HCT116 (cell line): ENCODE measurements at regions not wholly inside any gene's neighbourhood (a gene's known extent, or its start where the extent isn't known, plus 50 kb on each side); places are given as distances from the start of the nearest gene placed in this dataset.

ENCODE experiments used
- ATAC-seq: fragments of 200-7000 bp; cut with Tn5 transposase; 2 replicates; pipeline ENCODE4 v1.9.1; 2020; ENCODE audit warnings: mild to moderate bottlenecking, moderate library complexity
- BruUV-seq: library from RNA; stranded (reverse); fragments of 400-500 nt; replicated peaks from 2 replicates; lab custom pipeline; 2021; lab: Mats Ljungman, UMichigan
- CTCF ChIA-PET: fragments of 300-600 bp; sonication (Branson Sonifier 250); formaldehyde crosslinking; loops from one replicate; lab custom pipeline; 2021; ENCODE audit warnings: antibody characterized with exemption; lab: Charles Lee
- POLR2A ChIA-PET: fragments of 300-600, 350-600 bp; sonication (Branson Sonifier 250); formaldehyde crosslinking; loops from one replicate; lab custom pipeline; 2021; ENCODE audit warnings: antibody characterized with exemption; lab: Charles Lee
- RAD21 ChIA-PET, 2 experiments: fragments of 300-600 bp; sonication (Branson Sonifier 250); formaldehyde crosslinking; loops; one replicate each; lab custom pipeline; 2023; ENCODE audit warnings: low total read pairs in 2 of 2; ENCODE audit not compliant: uncharacterized antibody in 2 of 2, unreplicated experiment in 2 of 2, low non-redundant PET in 1 of 2; lab: Charles Lee
- DNase-seq: peaks from one replicate; pipeline ENCODE4 v3.0.0-alpha.2; 2010; ENCODE audit warnings: low read depth, low spot score
- H2AFZ ChIP-seq: fragments of 200-600 bp; shearing (Covaris generic), sonication (generic); 2 replicates; pipeline ENCODE4 v1.6.1; 2017; ENCODE audit warnings: low read depth, mixed run types, mixed read lengths, antibody characterized with exemption, low read length; ENCODE audit not compliant: poor library complexity, severe bottlenecking
- H3K27ac ChIP-seq: 2 replicates; pipeline ENCODE4 v1.5.1; 2012; ENCODE audit warnings: low read depth, low read length
- H3K27me3 ChIP-seq: fragments of 200-600 bp; sonication (generic); 2 replicates; pipeline ENCODE4 v1.6.1; 2016; ENCODE audit warnings: mixed run types, low read length, mixed read lengths; ENCODE audit not compliant: insufficient read depth
- H3K36me3 ChIP-seq, 2 experiments: fragments of 200-500 bp in 1 of 2; fragments of 200-600 bp in 1 of 2; sonication (Bioruptor generic) in 1 of 2; sonication (generic) in 1 of 2; 2 replicates each; pipeline versions ENCODE4 v1.5.1 to v1.6.1; 2014 to 2016; ENCODE audit warnings: low read length in 2 of 2, inconsistent platforms in 1 of 2, mixed read lengths in 1 of 2, mixed run types in 1 of 2; ENCODE audit not compliant: insufficient read depth in 2 of 2, control insufficient read depth in 1 of 2
- H3K4me1 ChIP-seq, 2 experiments: fragments of 200-600 bp in 1 of 2; sonication (generic) in 1 of 2; 2 replicates each; pipeline versions ENCODE4 v1.5.1 to v1.6.1; 2012 to 2017; ENCODE audit warnings: low read length in 2 of 2, inconsistent platforms in 1 of 2, mild to moderate bottlenecking in 1 of 2, mixed read lengths in 1 of 2, mixed run types in 1 of 2, moderate library complexity in 1 of 2; ENCODE audit not compliant: insufficient read depth in 2 of 2, control insufficient read depth in 1 of 2
- H3K4me2 ChIP-seq: fragments of 200-600 bp; sonication (generic); 2 replicates; pipeline ENCODE4 v1.6.1; 2017; ENCODE audit warnings: mixed run types, low read length, mixed read lengths
- H3K4me3 ChIP-seq, 2 experiments: fragments of 200-600 bp in 1 of 2; sonication (generic) in 1 of 2; replicated peaks in 1 of 2; 2 replicates each; pipeline ENCODE4 v1.5.1; 2011 to 2016; ENCODE audit warnings: low read length in 2 of 2, control low read depth in 1 of 2, low read depth in 1 of 2, mild to moderate bottlenecking in 1 of 2, mixed read lengths in 1 of 2, mixed run types in 1 of 2
- H3K79me2 ChIP-seq: fragments of 200-600 bp; sonication (generic); 2 replicates; pipeline ENCODE4 v1.6.1; 2017; ENCODE audit warnings: mild to moderate bottlenecking, mixed run types, low read length, moderate library complexity, mixed read lengths; ENCODE audit not compliant: insufficient read depth
- H3K9ac ChIP-seq: fragments of 200-600 bp; sonication (generic); 2 replicates; pipeline ENCODE4 v1.6.1; 2016; ENCODE audit warnings: low read length, mixed read lengths
- H3K9me2 ChIP-seq: fragments of 200-600 bp; sonication (generic), shearing (Covaris generic); 2 replicates; pipeline ENCODE4 v1.6.1; 2017; ENCODE audit warnings: mixed run types, mild to moderate bottlenecking, moderate library complexity; ENCODE audit not compliant: insufficient read depth
- H3K9me3 ChIP-seq, 2 experiments: fragments of 200-500 bp in 1 of 2; fragments of 200-600 bp in 1 of 2; sonication (Bioruptor generic) in 1 of 2; sonication (generic) in 1 of 2; 2 replicates each; pipeline ENCODE4 v1.6.1; 2014 to 2017; ENCODE audit warnings: low read length in 2 of 2, mixed read lengths in 2 of 2, inconsistent platforms in 1 of 2, low read depth in 1 of 2, mild to moderate bottlenecking in 1 of 2, mixed run types in 1 of 2, moderate library complexity in 1 of 2; ENCODE audit not compliant: control insufficient read depth in 1 of 2, insufficient read depth in 1 of 2
- H4K20me1 ChIP-seq: fragments of 200-600 bp; sonication (generic), shearing (Covaris generic); 2 replicates; pipeline ENCODE4 v1.6.1; 2017; ENCODE audit warnings: mixed run types, mild to moderate bottlenecking, moderate library complexity; ENCODE audit not compliant: insufficient read depth
- CBX3 ChIP-seq: IDR thresholded peaks from 2 replicates; pipeline ENCODE4 v1.6.1; 2012; ENCODE audit warnings: low read depth
- CEBPB ChIP-seq: IDR thresholded peaks from 2 replicates; pipeline ENCODE4 v1.6.1; 2012; ENCODE audit warnings: low read depth
- EGR1 ChIP-seq: IDR thresholded peaks from 2 replicates; pipeline ENCODE4 v1.6.1; 2012; ENCODE audit warnings: low read depth
- ELF1 ChIP-seq: IDR thresholded peaks from 2 replicates; pipeline ENCODE4 v1.6.1; 2012; ENCODE audit warnings: low read depth, borderline replicate concordance
- EZH2 ChIP-seq: fragments of 200-600 bp; sonication (generic); IDR thresholded peaks from 2 replicates; pipeline ENCODE4 v1.6.1; 2017; ENCODE audit warnings: antibody characterized with exemption, mixed run types
- EZH2phosphoT487 ChIP-seq: fragments of 200-600 bp; IDR thresholded peaks from 2 replicates; pipeline ENCODE4 v1.6.1; 2018; ENCODE audit warnings: antibody characterized with exemption, borderline replicate concordance
- FOSL1 ChIP-seq: IDR thresholded peaks from 2 replicates; pipeline ENCODE4 v1.6.1; 2012; ENCODE audit warnings: low read depth
- JUND ChIP-seq: IDR thresholded peaks from 2 replicates; pipeline ENCODE4 v1.6.1; 2012
- POLR2AphosphoS5 ChIP-seq: IDR thresholded peaks from 2 replicates; pipeline ENCODE4 v1.6.1; 2011; ENCODE audit warnings: mild to moderate bottlenecking, low read depth, low read length, moderate library complexity
- SIN3A ChIP-seq: IDR thresholded peaks from 2 replicates; pipeline ENCODE4 v1.6.1; 2012; ENCODE audit warnings: low read depth
- SRF ChIP-seq: IDR thresholded peaks from 2 replicates; pipeline ENCODE4 v1.6.1; 2012; ENCODE audit warnings: low read depth
- YY1 ChIP-seq: IDR thresholded peaks from 2 replicates; pipeline ENCODE4 v1.6.1; 2011; ENCODE audit warnings: low read length, low read depth, moderate library complexity, mild to moderate bottlenecking; ENCODE audit not compliant: insufficient replicate concordance; ENCODE audit errors: extremely low read depth
- ZFX ChIP-seq: fragments of 450-650 bp; IDR thresholded peaks from 2 replicates; pipeline ENCODE4 v1.6.1; 2017
- ZNF274 ChIP-seq: fragments of 200-500 bp; sonication (Bioruptor generic); IDR thresholded peaks from 2 replicates; pipeline ENCODE4 v1.6.1; 2014; ENCODE audit warnings: mild to moderate bottlenecking, low read depth, low read length, inconsistent platforms
- intact Hi-C: fragments of 100-400 bp; cut with micrococcal nuclease; formaldehyde crosslinking; loops from 2 replicates; pipeline ENCODE4 v1.10.0; 2022
- TF ChIP-seq, protein P1 (sequence below): IDR thresholded peaks from 2 replicates; pipeline ENCODE4 v1.6.1; 2012
- TF ChIP-seq, protein P2 (sequence below): IDR thresholded peaks from 2 replicates; pipeline ENCODE4 v1.6.1; 2012
- TF ChIP-seq, protein P3 (sequence below): IDR thresholded peaks from 2 replicates; pipeline ENCODE4 v1.6.1; 2011; ENCODE audit warnings: mild to moderate bottlenecking, low read length, moderate library complexity; ENCODE audit not compliant: insufficient replicate concordance; ENCODE audit errors: extremely low read depth
- TF ChIP-seq, protein P4 (sequence below), 3 experiments: fragments of 200-600 bp in 1 of 3; sonication (generic) in 1 of 3; IDR thresholded peaks in 2 of 3; conservative IDR thresholded peaks in 1 of 3; 2 replicates each; pipeline ENCODE4 v1.5.1; 2012 to 2017; ENCODE audit warnings: low read depth in 2 of 3, low read length in 2 of 3, antibody characterized with exemption in 1 of 3, borderline replicate concordance in 1 of 3, control low read depth in 1 of 3, mild to moderate bottlenecking in 1 of 3, mixed read lengths in 1 of 3, mixed run types in 1 of 3, moderate library complexity in 1 of 3; ENCODE audit not compliant: insufficient read depth in 1 of 3

DNA sequence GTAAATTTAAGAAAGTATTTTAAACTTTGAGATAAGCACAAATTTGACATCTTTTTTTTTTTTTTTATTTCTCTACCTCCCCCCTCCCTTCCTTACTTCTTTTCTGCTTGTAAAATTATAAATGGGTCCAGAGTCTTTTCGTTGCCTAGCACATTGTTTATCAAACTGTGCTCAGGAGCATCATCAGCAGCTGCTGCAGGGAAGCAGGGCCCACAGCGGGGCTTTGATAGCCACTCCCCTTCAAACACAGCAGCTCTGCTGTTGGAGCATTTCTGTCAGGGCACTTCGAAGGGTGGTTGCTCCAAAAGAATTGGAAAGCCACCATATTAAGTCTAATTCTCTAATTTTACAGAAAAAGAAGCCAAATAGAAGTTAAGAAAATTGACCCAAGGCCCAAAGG lies 588.3 kb downstream of the SPRY1 start:
- no TSS peak for BruUV-seq
- no peaks in the 10 kb centered on the region for H3K27me3 ChIP-seq
- no peaks in the 10 kb centered on the region for H3K36me3 ChIP-seq
- H3K4me3 ChIP-seq, result no peak overlapping the region
- no peak for TF ChIP-seq CEBPB
- no peak for TF ChIP-seq ZNF274
- TF ChIP-seq SIN3A, result no peak
- TF ChIP-seq, protein P1, sequence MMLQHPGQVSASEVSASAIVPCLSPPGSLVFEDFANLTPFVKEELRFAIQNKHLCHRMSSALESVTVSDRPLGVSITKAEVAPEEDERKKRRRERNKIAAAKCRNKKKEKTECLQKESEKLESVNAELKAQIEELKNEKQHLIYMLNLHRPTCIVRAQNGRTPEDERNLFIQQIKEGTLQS, result no peak
- no peak for TF ChIP-seq JUND
- TF ChIP-seq EGR1, result no peak
- TF ChIP-seq EZH2, result no peak
- TF ChIP-seq FOSL1, result no peak
- no peak for TF ChIP-seq YY1
- TF ChIP-seq EZH2phosphoT487, result no peak
- no peak for TF ChIP-seq CBX3
- TF ChIP-seq, protein P2, sequence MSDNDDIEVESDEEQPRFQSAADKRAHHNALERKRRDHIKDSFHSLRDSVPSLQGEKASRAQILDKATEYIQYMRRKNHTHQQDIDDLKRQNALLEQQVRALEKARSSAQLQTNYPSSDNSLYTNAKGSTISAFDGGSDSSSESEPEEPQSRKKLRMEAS, result no peak
- TF ChIP-seq, protein P3, sequence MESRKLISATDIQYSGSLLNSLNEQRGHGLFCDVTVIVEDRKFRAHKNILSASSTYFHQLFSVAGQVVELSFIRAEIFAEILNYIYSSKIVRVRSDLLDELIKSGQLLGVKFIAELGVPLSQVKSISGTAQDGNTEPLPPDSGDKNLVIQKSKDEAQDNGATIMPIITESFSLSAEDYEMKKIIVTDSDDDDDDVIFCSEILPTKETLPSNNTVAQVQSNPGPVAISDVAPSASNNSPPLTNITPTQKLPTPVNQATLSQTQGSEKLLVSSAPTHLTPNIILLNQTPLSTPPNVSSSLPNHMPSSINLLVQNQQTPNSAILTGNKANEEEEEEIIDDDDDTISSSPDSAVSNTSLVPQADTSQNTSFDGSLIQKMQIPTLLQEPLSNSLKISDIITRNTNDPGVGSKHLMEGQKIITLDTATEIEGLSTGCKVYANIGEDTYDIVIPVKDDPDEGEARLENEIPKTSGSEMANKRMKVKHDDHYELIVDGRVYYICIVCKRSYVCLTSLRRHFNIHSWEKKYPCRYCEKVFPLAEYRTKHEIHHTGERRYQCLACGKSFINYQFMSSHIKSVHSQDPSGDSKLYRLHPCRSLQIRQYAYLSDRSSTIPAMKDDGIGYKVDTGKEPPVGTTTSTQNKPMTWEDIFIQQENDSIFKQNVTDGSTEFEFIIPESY, result no peak
- TF ChIP-seq SRF, result no peak
- TF ChIP-seq, protein P4, sequence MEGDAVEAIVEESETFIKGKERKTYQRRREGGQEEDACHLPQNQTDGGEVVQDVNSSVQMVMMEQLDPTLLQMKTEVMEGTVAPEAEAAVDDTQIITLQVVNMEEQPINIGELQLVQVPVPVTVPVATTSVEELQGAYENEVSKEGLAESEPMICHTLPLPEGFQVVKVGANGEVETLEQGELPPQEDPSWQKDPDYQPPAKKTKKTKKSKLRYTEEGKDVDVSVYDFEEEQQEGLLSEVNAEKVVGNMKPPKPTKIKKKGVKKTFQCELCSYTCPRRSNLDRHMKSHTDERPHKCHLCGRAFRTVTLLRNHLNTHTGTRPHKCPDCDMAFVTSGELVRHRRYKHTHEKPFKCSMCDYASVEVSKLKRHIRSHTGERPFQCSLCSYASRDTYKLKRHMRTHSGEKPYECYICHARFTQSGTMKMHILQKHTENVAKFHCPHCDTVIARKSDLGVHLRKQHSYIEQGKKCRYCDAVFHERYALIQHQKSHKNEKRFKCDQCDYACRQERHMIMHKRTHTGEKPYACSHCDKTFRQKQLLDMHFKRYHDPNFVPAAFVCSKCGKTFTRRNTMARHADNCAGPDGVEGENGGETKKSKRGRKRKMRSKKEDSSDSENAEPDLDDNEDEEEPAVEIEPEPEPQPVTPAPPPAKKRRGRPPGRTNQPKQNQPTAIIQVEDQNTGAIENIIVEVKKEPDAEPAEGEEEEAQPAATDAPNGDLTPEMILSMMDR (IDR thresholded peaks at IDR 0.05 in 2 of 3, conservative IDR thresholded peaks at IDR 0.05 in 1 of 3; ENCODE audit: borderline replicate concordance in 1 of 3, insufficient read depth in 1 of 3, low read depth in 2 of 3, low read length in 2 of 3), result no peak
- no peak for TF ChIP-seq POLR2AphosphoS5
- no peak for TF ChIP-seq ELF1
- no peak for TF ChIP-seq ZFX
- H3K9me3 ChIP-seq, result no peaks in the 10 kb centered on the region
- ATAC-seq (no peak), DNase-seq (no peak)
- H2AFZ ChIP-seq, result no peak overlapping the region
- RAD21 ChIA-PET, result no interaction called here
- no peak overlapping the region for H3K9ac ChIP-seq
- H3K27ac ChIP-seq, result no peak overlapping the region
- no peaks in the 10 kb centered on the region for H3K4me1 ChIP-seq
- CTCF ChIA-PET, result no interaction called here
- H3K4me2 ChIP-seq, result no peak overlapping the region
- intact Hi-C loops, result no loop called here
- H4K20me1 ChIP-seq, result no peaks in the 10 kb centered on the region
- no peaks in the 10 kb centered on the region for H3K9me2 ChIP-seq
- POLR2A ChIA-PET, result no interaction called here
- H3K79me2 ChIP-seq, result no peaks in the 10 kb centered on the region
